Natural killer cell (primary cell): ENCODE measurements at regions not wholly inside any gene's neighbourhood (a gene's known extent, or its start where the extent isn't known, plus 50 kb on each side); places are given as distances from the start of the nearest gene placed in this dataset.

Source experiments
- ATAC-seq, 3 donors: fragments of 150-1000 bp in 2 of 3; fragments of 200-7000 bp in 1 of 3; cut with Tn5 transposase; 1 replicate in 1 of 3; 2 replicates in 2 of 3; pipeline ENCODE4 v1.10.0; 2021; ENCODE audit warnings: mild to moderate bottlenecking in 2 of 3, moderate library complexity in 2 of 3
- DNase-seq, 2 donors: peaks; one replicate each; pipeline versions ENCODE4 v3.0.0 to v3.0.0-alpha.2; 2013 to 2021; ENCODE audit warnings: mixed read lengths in 1 of 2
- H3K27ac ChIP-seq: one replicate; pipeline ENCODE4 v1.5.1; 2013; ENCODE audit warnings: mild to moderate bottlenecking, low read length
- H3K27me3 ChIP-seq: one replicate; pipeline ENCODE4 v1.6.1; 2013; ENCODE audit warnings: low read length; ENCODE audit not compliant: control insufficient read depth, insufficient read depth
- H3K36me3 ChIP-seq: one replicate; pipeline ENCODE4 v1.6.1; 2013; ENCODE audit warnings: low read length; ENCODE audit not compliant: control insufficient read depth, insufficient read depth
- H3K4me1 ChIP-seq: one replicate; pipeline ENCODE4 v1.6.1; 2013; ENCODE audit warnings: low read length; ENCODE audit not compliant: control insufficient read depth, insufficient read depth
- H3K4me3 ChIP-seq: one replicate; pipeline ENCODE4 v1.5.1; 2013; ENCODE audit warnings: low read length
- H3K9me3 ChIP-seq: one replicate; pipeline ENCODE4 v1.6.1; 2013; ENCODE audit warnings: low read length; ENCODE audit not compliant: control insufficient read depth, insufficient read depth
- H3K27ac Mint-ChIP-seq, 2 donors: one replicate each; pipeline ENCODE4 v1.8.0; 2022; ENCODE audit warnings: mild to moderate bottlenecking in 2 of 2, mixed read lengths in 2 of 2, moderate library complexity in 1 of 2
- H3K27me3 Mint-ChIP-seq, 2 donors: one replicate each; pipeline ENCODE4 v1.8.0; 2022; ENCODE audit warnings: low read depth in 2 of 2, mixed read lengths in 2 of 2
- H3K36me3 Mint-ChIP-seq: one replicate; pipeline ENCODE4 v1.8.0; 2022; ENCODE audit warnings: mixed read lengths
- H3K4me1 Mint-ChIP-seq, 2 donors: one replicate each; pipeline ENCODE4 v1.8.0; 2022; ENCODE audit warnings: mixed read lengths in 2 of 2
- H3K4me3 Mint-ChIP-seq: one replicate; pipeline ENCODE4 v1.8.0; 2022; ENCODE audit warnings: mild to moderate bottlenecking, moderate library complexity, mixed read lengths
- H3K9me3 Mint-ChIP-seq, 2 donors: one replicate each; pipeline ENCODE4 v1.8.0; 2022; ENCODE audit warnings: mixed read lengths in 2 of 2
- CTCF ChIP-seq: fragments of 200-600 bp; IDR thresholded peaks from one replicate; pipeline ENCODE4 v1.8.0; 2022; ENCODE audit warnings: antibody characterized with exemption
- WGBS: methylation state at CpG from one replicate; pipeline ENCODE4 v1.1.7; 2013; ENCODE audit warnings: missing lambda C conversion rate; ENCODE audit not compliant: insufficient coverage; 5-methylcytosine and 5-hydroxymethylcytosine counted together
- intact Hi-C: fragments of 100-400 bp; cut with micrococcal nuclease; formaldehyde crosslinking; loops from one replicate; pipeline ENCODE4 v1.14.2; 2022

- Histone ChIP-seq H3K4me1 (no peaks in the 10 kb centered on the region), H3K27me3 (no peaks in the 10 kb centered on the region), H3K36me3 (no peaks in the 10 kb centered on the region), H3K4me3 (no peak overlapping the region), H3K27ac (no peak overlapping the region), H3K9me3 (no peaks in the 10 kb centered on the region)
- TF ChIP-seq CTCF, result no peak
- Mint-ChIP-seq H3K4me3 (no peak overlapping the region), H3K36me3 (no peaks in the 10 kb centered on the region), H3K4me1 (no peaks in the 10 kb centered on the region), H3K9me3 (peaks cover 0 to 5% of the 10 kb centered on the region in 2 donors), H3K27me3 (no peaks in the 10 kb centered on the region), H3K27ac (no peak overlapping the region)
- DNase-seq (no peak), ATAC-seq (no peak)
- 92% methylated on average over 1 of the region's 1 CpG for WGBS
- intact Hi-C loops, result no loop called here
Measured at GRCh38 chr5:53355931-53356330, 124.5 kb upstream of the FST start.

GRCh38 chr5:53357439-53357838 is 123.0 kb upstream of the FST start:
- no peak for TF ChIP-seq CTCF
- Mint-ChIP-seq H3K4me3 (no peak overlapping the region), H3K9me3 (peaks cover 0 to 5% of the 10 kb centered on the region in 2 donors), H3K4me1 (no peaks in the 10 kb centered on the region), H3K27me3 (no peaks in the 10 kb centered on the region), H3K27ac (no peak overlapping the region), H3K36me3 (no peaks in the 10 kb centered on the region)
- DNase-seq (no peak), ATAC-seq (no peak)
- Histone ChIP-seq H3K27ac (no peak overlapping the region), H3K36me3 (no peaks in the 10 kb centered on the region), H3K27me3 (no peaks in the 10 kb centered on the region), H3K4me3 (no peak overlapping the region), H3K4me1 (no peaks in the 10 kb centered on the region), H3K9me3 (no peaks in the 10 kb centered on the region)
- WGBS, result 71% methylated on average over 3 of the region's 4 CpGs
- intact Hi-C loops, result no loop called here

GRCh38 chr5:53358794-53359193 is 121.6 kb upstream of the FST start:
- Mint-ChIP-seq H3K36me3 (no peaks in the 10 kb centered on the region), H3K27ac (no peak overlapping the region), H3K27me3 (no peaks in the 10 kb centered on the region), H3K4me3 (no peak overlapping the region), H3K4me1 (no peaks in the 10 kb centered on the region), H3K9me3 (peaks cover 0 to 5% of the 10 kb centered on the region in 2 donors)
- no peaks in the 10 kb centered on the region for H3K36me3 ChIP-seq
- no peaks in the 10 kb centered on the region for H3K4me1 ChIP-seq
- no peak overlapping the region for H3K4me3 ChIP-seq
- no peak overlapping the region for H3K27ac ChIP-seq
- DNase-seq (no peak), ATAC-seq (no peak)
- 76% methylated on average over 2 of the region's 2 CpGs for WGBS
- H3K27me3 ChIP-seq, result no peaks in the 10 kb centered on the region
- TF ChIP-seq CTCF, result no peak
- intact Hi-C loops, result no loop called here
- no peaks in the 10 kb centered on the region for H3K9me3 ChIP-seq

GRCh38 chr5:53359916-53360517 is 120.4 kb upstream of the FST start:
- no peak for TF ChIP-seq CTCF
- Histone ChIP-seq H3K4me1 (no peaks in the 10 kb centered on the region), H3K4me3 (no peak overlapping the region), H3K27ac (no peak overlapping the region), H3K36me3 (no peaks in the 10 kb centered on the region), H3K9me3 (no peaks in the 10 kb centered on the region), H3K27me3 (no peaks in the 10 kb centered on the region)
- Mint-ChIP-seq H3K9me3 (peaks cover 0 to 5% of the 10 kb centered on the region in 2 donors), H3K4me1 (no peaks in the 10 kb centered on the region), H3K36me3 (no peaks in the 10 kb centered on the region), H3K4me3 (no peak overlapping the region), H3K27me3 (no peaks in the 10 kb centered on the region), H3K27ac (no peak overlapping the region)
- ATAC-seq (no peak), DNase-seq (no peak)
- intact Hi-C loops, result no loop called here
- 72% methylated on average over 4 of the region's 4 CpGs for WGBS
